ENCODE measurements at regions not wholly inside any gene's neighbourhood (a gene's known extent, or its start where the extent isn't known, plus 50 kb on each side); places are given as distances from the start of the nearest gene placed in this dataset.

DNA sequence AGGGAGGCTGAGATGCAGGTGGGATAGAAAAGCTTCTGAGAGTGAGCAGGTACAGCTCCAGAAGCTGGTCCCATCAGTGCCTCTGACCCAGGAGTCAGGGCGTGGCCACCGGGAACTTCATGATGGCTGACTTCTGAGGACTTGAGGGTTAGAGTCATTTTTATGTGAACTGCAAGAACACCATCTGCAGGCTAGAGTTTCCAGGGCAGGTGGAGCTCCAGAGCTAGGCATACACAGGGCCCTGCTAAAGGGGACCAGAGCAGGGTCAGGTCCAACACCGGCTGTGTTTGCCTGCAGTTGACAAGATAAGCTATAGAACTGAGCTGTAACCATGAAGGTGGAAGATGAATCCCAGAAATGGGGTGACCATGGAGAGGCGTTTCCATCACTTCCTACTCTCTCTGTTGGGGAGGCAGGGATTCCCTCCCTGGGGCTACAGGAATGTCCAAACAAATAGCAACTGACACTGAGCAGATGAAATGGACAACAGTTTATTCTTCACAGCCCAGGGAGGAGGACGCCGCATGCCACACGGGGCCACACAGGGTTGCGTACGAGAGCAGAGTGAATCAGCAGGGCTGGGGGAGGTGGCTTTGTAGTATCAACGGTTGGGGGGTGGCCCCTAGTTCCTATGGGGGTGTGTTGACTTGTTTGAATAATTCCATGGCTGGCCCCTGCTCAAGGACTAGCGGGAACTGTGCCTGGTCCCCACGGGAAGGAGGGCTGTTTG, 77.6 kb upstream of the ZNF516 start:
- TF ChIP-seq, protein P1, sequence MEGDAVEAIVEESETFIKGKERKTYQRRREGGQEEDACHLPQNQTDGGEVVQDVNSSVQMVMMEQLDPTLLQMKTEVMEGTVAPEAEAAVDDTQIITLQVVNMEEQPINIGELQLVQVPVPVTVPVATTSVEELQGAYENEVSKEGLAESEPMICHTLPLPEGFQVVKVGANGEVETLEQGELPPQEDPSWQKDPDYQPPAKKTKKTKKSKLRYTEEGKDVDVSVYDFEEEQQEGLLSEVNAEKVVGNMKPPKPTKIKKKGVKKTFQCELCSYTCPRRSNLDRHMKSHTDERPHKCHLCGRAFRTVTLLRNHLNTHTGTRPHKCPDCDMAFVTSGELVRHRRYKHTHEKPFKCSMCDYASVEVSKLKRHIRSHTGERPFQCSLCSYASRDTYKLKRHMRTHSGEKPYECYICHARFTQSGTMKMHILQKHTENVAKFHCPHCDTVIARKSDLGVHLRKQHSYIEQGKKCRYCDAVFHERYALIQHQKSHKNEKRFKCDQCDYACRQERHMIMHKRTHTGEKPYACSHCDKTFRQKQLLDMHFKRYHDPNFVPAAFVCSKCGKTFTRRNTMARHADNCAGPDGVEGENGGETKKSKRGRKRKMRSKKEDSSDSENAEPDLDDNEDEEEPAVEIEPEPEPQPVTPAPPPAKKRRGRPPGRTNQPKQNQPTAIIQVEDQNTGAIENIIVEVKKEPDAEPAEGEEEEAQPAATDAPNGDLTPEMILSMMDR (IDR thresholded peaks at IDR 0.05), result peak in 1 of 4 experiments; percentile 8
- no peak for TF ChIP-seq EP300 (IDR thresholded peaks at IDR 0.05)

Data from sigmoid colon (tissue), 4 donors.